IMR-90 (cell line): ENCODE measurements at regions not wholly inside any gene's neighbourhood (a gene's known extent, or its start where the extent isn't known, plus 50 kb on each side); places are given as distances from the start of the nearest gene placed in this dataset.

Experiments used
- ATAC-seq: fragments of 200-7000 bp; cut with Tn5 transposase; 2 replicates; pipeline ENCODE4 v1.9.1; 2020; ENCODE audit warnings: low read depth, mild to moderate bottlenecking, moderate library complexity
- BruUV-seq: library from RNA; stranded (reverse); fragments of 400-500 nt; replicated peaks from 2 replicates; lab custom pipeline; 2021; lab: Mats Ljungman, UMichigan
- CTCF ChIA-PET: fragments of 300-600 bp; formaldehyde crosslinking; extraction: SDS; loops from one replicate; lab custom pipeline; 2021; ENCODE audit warnings: antibody characterized with exemption; lab: Yijun Ruan, JAX
- POLR2A ChIA-PET: fragments of 300-600 bp; sonication (Branson Sonifier 250); formaldehyde crosslinking; loops from one replicate; lab custom pipeline; 2022; ENCODE audit warnings: antibody characterized with exemption; ENCODE audit not compliant: unreplicated experiment; lab: Charles Lee
- DNase-seq: peaks from one replicate; pipeline ENCODE4 v3.0.0; 2013
- H2AFZ ChIP-seq: replicated peaks from 2 replicates; pipeline ENCODE3; 2013; ENCODE audit warnings: low read length, mild to moderate bottlenecking; ENCODE audit not compliant: poor library complexity
- H2AK5ac ChIP-seq: 2 replicates; pipeline ENCODE4 v1.6.1; 2013; ENCODE audit warnings: low read depth, low read length, inconsistent platforms
- H2AK9ac ChIP-seq: replicated peaks from 2 replicates; pipeline ENCODE3; 2013; ENCODE audit warnings: mild to moderate bottlenecking, low read depth, low read length, moderate library complexity; ENCODE audit not compliant: poor library complexity
- H2BK120ac ChIP-seq: 2 replicates; pipeline ENCODE4 v1.6.1; 2013; ENCODE audit warnings: low read depth, low read length, inconsistent platforms
- H2BK15ac ChIP-seq: 3 replicates; pipeline ENCODE4 v1.6.1; 2013; ENCODE audit warnings: low read depth, low read length, inconsistent platforms
- H2BK20ac ChIP-seq: 2 replicates; pipeline ENCODE4 v1.6.1; 2013; ENCODE audit warnings: low read depth, mild to moderate bottlenecking, inconsistent platforms, low read length, moderate library complexity
- H2BK5ac ChIP-seq: 2 replicates; pipeline ENCODE4 v1.6.1; 2013; ENCODE audit warnings: mild to moderate bottlenecking, low read depth, low read length, inconsistent platforms; ENCODE audit not compliant: poor library complexity, severe bottlenecking
- H3K14ac ChIP-seq: replicated peaks from 2 replicates; pipeline ENCODE4 v1.6.1; 2013; ENCODE audit warnings: low read depth, low read length, inconsistent platforms
- H3K18ac ChIP-seq: 2 replicates; pipeline ENCODE4 v1.6.1; 2013; ENCODE audit warnings: low read depth, low read length, control low read depth
- H3K23ac ChIP-seq: 2 replicates; pipeline ENCODE4 v1.6.1; 2013; ENCODE audit warnings: low read depth, low read length, inconsistent platforms
- H3K27ac ChIP-seq: 2 replicates; pipeline ENCODE4 v1.5.1; 2013; ENCODE audit warnings: mild to moderate bottlenecking, control low read depth, low read length; ENCODE audit not compliant: insufficient read depth
- H3K27me3 ChIP-seq: 2 replicates; pipeline ENCODE4 v1.6.1; 2013; ENCODE audit warnings: low read length; ENCODE audit not compliant: control insufficient read depth, insufficient read depth
- H3K36me3 ChIP-seq: 2 replicates; pipeline ENCODE4 v1.6.1; 2013; ENCODE audit warnings: low read length, mixed read lengths; ENCODE audit not compliant: control insufficient read depth, insufficient read depth
- H3K4ac ChIP-seq: 2 replicates; pipeline ENCODE4 v1.6.1; 2013; ENCODE audit warnings: low read depth, low read length, inconsistent platforms
- H3K4me1 ChIP-seq: 2 replicates; pipeline ENCODE4 v1.6.1; 2013; ENCODE audit warnings: low read length, mixed read lengths; ENCODE audit not compliant: control insufficient read depth, insufficient read depth
- H3K4me2 ChIP-seq: 2 replicates; pipeline ENCODE4 v1.6.1; 2013; ENCODE audit warnings: low read depth, mild to moderate bottlenecking, control low read depth, low read length, moderate library complexity
- H3K4me3 ChIP-seq: 2 replicates; pipeline ENCODE4 v1.5.1; 2013; ENCODE audit warnings: low read depth, mild to moderate bottlenecking, control low read depth, low read length, moderate library complexity; ENCODE audit not compliant: insufficient read depth
- H3K56ac ChIP-seq: 2 replicates; pipeline ENCODE4 v1.6.1; 2013; ENCODE audit warnings: low read length, inconsistent platforms; ENCODE audit not compliant: insufficient read depth; ENCODE audit errors: extremely low read depth
- H3K79me1 ChIP-seq, 2 experiments: 2 replicates each; pipeline ENCODE4 v1.6.1; 2013; ENCODE audit warnings: low read length in 2 of 2, inconsistent platforms in 1 of 2, low read depth in 1 of 2
- H3K9ac ChIP-seq: 2 replicates; pipeline ENCODE4 v1.6.1; 2013; ENCODE audit warnings: low read depth, low read length, control low read depth
- H3K9me1 ChIP-seq: 2 replicates; pipeline ENCODE4 v1.6.1; 2013; ENCODE audit warnings: low read length, inconsistent platforms; ENCODE audit not compliant: insufficient read depth
- H3K9me3 ChIP-seq: 2 replicates; pipeline ENCODE4 v1.6.1; 2013; ENCODE audit warnings: low read length; ENCODE audit not compliant: control insufficient read depth, insufficient read depth
- H4K20me1 ChIP-seq: 2 replicates; pipeline ENCODE4 v1.6.1; 2013; ENCODE audit warnings: low read length, inconsistent platforms; ENCODE audit not compliant: insufficient read depth
- H4K5ac ChIP-seq: 2 replicates; pipeline ENCODE4 v1.6.1; 2013; ENCODE audit warnings: mild to moderate bottlenecking, low read depth, low read length, control low read depth
- H4K8ac ChIP-seq, 2 experiments: 2 replicates each; pipeline ENCODE4 v1.6.1; 2013; ENCODE audit warnings: low read depth in 2 of 2, low read length in 2 of 2, control low read depth in 1 of 2, inconsistent platforms in 1 of 2
- H4K91ac ChIP-seq: 2 replicates; pipeline ENCODE4 v1.6.1; 2013; ENCODE audit warnings: low read depth, low read length, inconsistent platforms; ENCODE audit not compliant: insufficient read depth
- BHLHE40 ChIP-seq: fragments of 150-350 bp; IDR thresholded peaks from 2 replicates; pipeline ENCODE4 v1.6.1; 2016; ENCODE audit warnings: mild to moderate bottlenecking, low read depth, low read length
- CEBPB ChIP-seq: IDR thresholded peaks from 2 replicates; pipeline ENCODE4 v1.6.1; 2012; ENCODE audit warnings: low read depth, low read length, improper control_type of control experiment
- CHD1 ChIP-seq: IDR thresholded peaks from 2 replicates; pipeline ENCODE4 v1.6.1; 2012; ENCODE audit warnings: low read depth, low read length, improper control_type of control experiment
- CTCF ChIP-seq: conservative IDR thresholded peaks from 2 replicates; pipeline ENCODE4 v1.5.1; 2012; ENCODE audit warnings: mild to moderate bottlenecking, low read depth, low read length, improper control_type of control experiment
- FOS ChIP-seq: fragments of 150-350 bp; IDR thresholded peaks from 2 replicates; pipeline ENCODE4 v1.6.1; 2016; ENCODE audit warnings: low read depth, low read length
- MAFK ChIP-seq: IDR thresholded peaks from 2 replicates; pipeline ENCODE4 v1.6.1; 2012; ENCODE audit warnings: low read depth, low read length, improper control_type of control experiment
- MAZ ChIP-seq: IDR thresholded peaks from 2 replicates; pipeline ENCODE4 v1.6.1; 2012; ENCODE audit warnings: low read depth, mild to moderate bottlenecking, low read length, improper control_type of control experiment, moderate library complexity, borderline replicate concordance
- MXI1 ChIP-seq: IDR thresholded peaks from 2 replicates; pipeline ENCODE4 v1.6.1; 2012; ENCODE audit warnings: low read depth, mild to moderate bottlenecking, low read length, moderate library complexity, borderline replicate concordance
- NFE2L2 ChIP-seq: fragments of 150-350 bp; IDR thresholded peaks from 2 replicates; pipeline ENCODE4 v1.6.1; 2016; ENCODE audit warnings: low read depth, mild to moderate bottlenecking, low read length
- POLR2A ChIP-seq: IDR thresholded peaks from 2 replicates; pipeline ENCODE4 v1.6.1; 2012; ENCODE audit warnings: mild to moderate bottlenecking, low read depth, low read length
- RAD21 ChIP-seq: IDR thresholded peaks from 2 replicates; pipeline ENCODE4 v1.6.1; 2012; ENCODE audit warnings: low read length, improper control_type of control experiment
- RCOR1 ChIP-seq: IDR thresholded peaks from 2 replicates; pipeline ENCODE4 v1.6.1; 2012; ENCODE audit warnings: mild to moderate bottlenecking, low read length, improper control_type of control experiment; ENCODE audit not compliant: insufficient replicate concordance
- RFX5 ChIP-seq: IDR thresholded peaks from 2 replicates; pipeline ENCODE4 v1.8.0; 2012; ENCODE audit warnings: low read depth, mild to moderate bottlenecking, low read length, moderate library complexity
- SMC3 ChIP-seq: fragments of 150-350 bp; IDR thresholded peaks from 2 replicates; pipeline ENCODE4 v1.6.1; 2016; ENCODE audit warnings: low read depth, mild to moderate bottlenecking, antibody characterized with exemption, low read length, moderate library complexity
- USF2 ChIP-seq: fragments of 150-350 bp; IDR thresholded peaks from 2 replicates; pipeline ENCODE4 v1.6.1; 2017; ENCODE audit warnings: mild to moderate bottlenecking, antibody characterized with exemption, low read length, low read depth
- WGBS, 2 experiments: methylation state at CpG; one replicate each; pipeline versions ENCODE4 v1.1.5 to v1.1.7; 2013; ENCODE audit warnings: missing lambda C conversion rate in 2 of 2; ENCODE audit not compliant: insufficient read length in 1 of 2; ENCODE audit errors: extremely low coverage in 2 of 2; 5-methylcytosine and 5-hydroxymethylcytosine counted together
- dilution Hi-C: fragments of 300-500 bp; cut with HindIII; formaldehyde crosslinking; loops from one replicate; pipeline ENCODE4 v1.14.3; 2018; ENCODE audit warnings: low sequenced_read_pairs; ENCODE audit not compliant: unreplicated experiment
- in situ Hi-C: fragments of 300-500 bp; cut with MboI; formaldehyde crosslinking; loops from 3 replicates; pipeline ENCODE4 v1.14.3; 2019; ENCODE audit warnings: low sequenced_read_pairs, inconsistent platforms, mixed read lengths
- intact Hi-C: fragments of 100-400 bp; cut with micrococcal nuclease; formaldehyde crosslinking; loops from 2 replicates; pipeline ENCODE4 v1.10.0; 2022
- TF ChIP-seq, protein P1 (sequence below): fragments of 150-350 bp; IDR thresholded peaks from 2 replicates; pipeline ENCODE4 v1.6.1; 2016; ENCODE audit warnings: low read depth, mild to moderate bottlenecking, low read length, moderate library complexity, borderline replicate concordance

- Histone ChIP-seq H3K9me1 (peaks cover 15% of the 10 kb centered on the region), H2AFZ (no peak overlapping the region), H3K79me1 (no peaks in the 10 kb centered on the region), H3K4ac (peak overlapping the region; percentile 29; the same call in 1 of the 2 replicates), H2AK9ac (no peak overlapping the region), H3K27me3 (peaks cover 11% of the 10 kb centered on the region), H3K36me3 (no peaks in the 10 kb centered on the region), H3K9ac (no peak overlapping the region), H4K91ac (no peak overlapping the region; the same call in 1 of the 2 replicates), H3K23ac (no peak overlapping the region), H3K27ac (no peak overlapping the region), H3K56ac (no peak overlapping the region), H2AK5ac (peak overlapping the region; percentile 53), H4K8ac (no peak overlapping the region), H2BK15ac (0 out of 3 replicates have a peak overlapping the region, but pooled peaks have one; percentile 6), H3K9me3 (peaks cover 7% of the 10 kb centered on the region), H4K20me1 (no peaks in the 10 kb centered on the region), H3K18ac (no peak overlapping the region), H2BK5ac (peak overlapping the region; percentile 7), H3K4me2 (no peak overlapping the region), H3K14ac (no peak overlapping the region), H2BK120ac (peak overlapping the region; percentile 18), H3K4me3 (no peak overlapping the region), H4K5ac (no peak overlapping the region), H3K4me1 (peaks cover 16% of the 10 kb centered on the region), H2BK20ac (no peak overlapping the region)
- no peak for TF ChIP-seq POLR2A
- no peak for TF ChIP-seq CTCF
- TF ChIP-seq RCOR1 = no peak
- no peak for TF ChIP-seq CEBPB
- TF ChIP-seq MXI1 = no peak
- no peak for TF ChIP-seq NFE2L2
- no peak for TF ChIP-seq SMC3
- no peak for TF ChIP-seq CHD1
- TF ChIP-seq MAFK = no peak
- TF ChIP-seq BHLHE40 = no peak
- TF ChIP-seq RFX5 = no peak
- TF ChIP-seq USF2 = no peak
- TF ChIP-seq MAZ = no peak
- TF ChIP-seq, protein P1, sequence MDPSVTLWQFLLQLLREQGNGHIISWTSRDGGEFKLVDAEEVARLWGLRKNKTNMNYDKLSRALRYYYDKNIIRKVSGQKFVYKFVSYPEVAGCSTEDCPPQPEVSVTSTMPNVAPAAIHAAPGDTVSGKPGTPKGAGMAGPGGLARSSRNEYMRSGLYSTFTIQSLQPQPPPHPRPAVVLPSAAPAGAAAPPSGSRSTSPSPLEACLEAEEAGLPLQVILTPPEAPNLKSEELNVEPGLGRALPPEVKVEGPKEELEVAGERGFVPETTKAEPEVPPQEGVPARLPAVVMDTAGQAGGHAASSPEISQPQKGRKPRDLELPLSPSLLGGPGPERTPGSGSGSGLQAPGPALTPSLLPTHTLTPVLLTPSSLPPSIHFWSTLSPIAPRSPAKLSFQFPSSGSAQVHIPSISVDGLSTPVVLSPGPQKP = no peak
- TF ChIP-seq FOS = no peak
- no peak for TF ChIP-seq RAD21
- DNase-seq (no peak), ATAC-seq (no peak)
- ChIA-PET CTCF (interaction anchor here (1.1 kb wide), 1 partner anchor 9 kb away, joined by 3 read pairs; no protein-coding TSS in a partner anchor), POLR2A (no interaction called here)
- in situ Hi-C loops = no loop called here
- no TSS peak for BruUV-seq
- 90% methylated on average over 5 of the region's 13 CpGs; no CpG with 5 or more reads in 1 of the 2 experiments for WGBS, 2 experiments
- intact Hi-C loops = no loop called here
- dilution Hi-C loops = no loop called here
Observed at GRCh38 chr22:27137871-27138337, 480.5 kb downstream of the MIAT start.
